ES-I3 (cell line): ENCODE measurements at regions not wholly inside any gene's neighbourhood (a gene's known extent, or its start where the extent isn't known, plus 50 kb on each side); places are given as distances from the start of the nearest gene placed in this dataset.

Experiments used
- H3K36me3 ChIP-seq: 2 replicates; pipeline ENCODE4 v1.6.1; 2013; ENCODE audit warnings: mild to moderate bottlenecking, low read length, control low read depth, moderate library complexity; ENCODE audit not compliant: insufficient read depth
- H3K4me1 ChIP-seq: 2 replicates; pipeline ENCODE4 v1.6.1; 2013; ENCODE audit warnings: mild to moderate bottlenecking, control low read depth, low read length; ENCODE audit not compliant: insufficient read depth
- H3K9ac ChIP-seq: 2 replicates; pipeline ENCODE4 v1.6.1; 2013; ENCODE audit warnings: low read depth, mild to moderate bottlenecking, low read length, moderate library complexity
- H3K9me3 ChIP-seq: 2 replicates; pipeline ENCODE4 v1.6.1; 2013; ENCODE audit warnings: mild to moderate bottlenecking, low read length, moderate library complexity; ENCODE audit not compliant: control insufficient read depth, insufficient read depth

DNA sequence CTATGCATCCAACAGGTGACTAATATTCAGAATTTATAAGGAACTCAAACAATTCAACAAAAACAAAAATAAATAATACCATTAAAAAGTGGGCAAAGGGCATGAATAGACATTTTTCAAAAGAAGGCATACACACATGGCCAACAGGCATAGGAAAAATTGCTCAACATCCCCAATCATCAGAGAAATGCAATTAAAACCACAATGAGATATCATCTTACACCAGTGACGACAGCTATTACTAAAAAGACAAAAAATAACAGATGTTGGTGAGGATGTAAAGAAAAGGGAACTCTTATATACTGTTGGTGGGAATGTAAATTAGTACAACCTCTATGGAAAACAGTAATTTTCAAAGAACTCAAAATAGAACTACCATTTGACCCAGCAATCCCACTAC lies 250.4 kb upstream of the N4BP1 start:
- no peak overlapping the region for H3K9ac ChIP-seq
- H3K4me1 ChIP-seq: no peaks in the 10 kb centered on the region
- H3K36me3 ChIP-seq: no peaks in the 10 kb centered on the region
- no peaks in the 10 kb centered on the region for H3K9me3 ChIP-seq

DNA sequence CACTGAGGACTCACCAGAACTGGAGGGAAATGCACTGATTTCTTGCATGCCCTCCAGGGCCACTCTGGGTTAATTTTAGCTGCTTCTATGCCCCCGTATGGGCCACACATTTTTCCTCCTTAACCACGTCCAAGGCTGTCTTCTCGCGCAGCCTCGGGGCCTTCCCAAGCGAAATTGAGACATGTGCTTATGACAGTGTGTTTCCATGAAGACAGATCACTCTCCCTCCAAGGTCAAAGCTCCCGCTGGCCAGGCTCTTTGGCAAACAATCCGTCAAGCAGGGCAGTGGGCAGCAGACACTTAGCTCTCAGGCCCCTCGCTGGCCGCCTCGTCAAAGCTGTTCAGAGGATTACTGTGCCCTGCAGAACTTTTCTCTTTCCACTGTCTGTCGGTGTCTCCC lies 243.0 kb upstream of the N4BP1 start:
- no peaks in the 10 kb centered on the region for H3K4me1 ChIP-seq
- H3K9me3 ChIP-seq: no peaks in the 10 kb centered on the region
- H3K9ac ChIP-seq: no peak overlapping the region
- H3K36me3 ChIP-seq: no peaks in the 10 kb centered on the region

GRCh38 chr16:48852458-48852857 lies 242.5 kb upstream of the N4BP1 start:
- H3K36me3 ChIP-seq: no peaks in the 10 kb centered on the region
- H3K4me1 ChIP-seq: no peaks in the 10 kb centered on the region
- no peaks in the 10 kb centered on the region for H3K9me3 ChIP-seq
- H3K9ac ChIP-seq: no peak overlapping the region

DNA sequence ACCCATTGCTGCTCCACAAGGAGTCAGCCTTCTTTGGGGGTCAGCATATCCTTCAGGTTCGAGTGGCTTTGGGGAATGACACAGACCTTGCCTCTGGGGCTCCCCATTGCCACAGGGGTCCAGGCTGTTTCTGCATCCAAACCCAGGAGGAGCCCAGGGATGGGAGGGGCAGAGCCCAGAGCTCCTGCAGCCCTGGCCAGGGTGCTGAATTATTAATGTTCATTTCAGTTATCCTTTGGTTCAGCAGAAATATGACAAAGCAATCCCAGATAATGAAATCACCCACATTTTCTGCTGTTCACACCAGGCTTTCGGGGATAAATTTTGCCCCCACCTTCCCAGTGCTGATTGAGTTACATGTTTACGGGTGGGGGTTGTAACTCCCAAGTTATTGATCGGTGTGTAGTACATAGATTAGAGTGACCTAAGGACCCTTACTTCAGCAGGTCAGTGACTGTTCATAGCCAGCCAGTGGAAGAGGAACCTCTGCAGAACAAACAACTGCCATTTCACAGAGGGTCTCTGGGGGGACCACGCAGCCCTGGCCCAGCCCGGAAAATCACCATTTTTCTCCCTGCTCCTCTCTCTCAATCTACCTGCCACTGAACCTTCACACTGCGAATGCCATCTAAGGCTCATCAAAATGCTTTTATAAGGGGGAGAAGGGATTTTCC lies 240.3 kb upstream of the N4BP1 start:
- H3K4me1 ChIP-seq: no peaks in the 10 kb centered on the region
- no peaks in the 10 kb centered on the region for H3K9me3 ChIP-seq
- H3K36me3 ChIP-seq: no peaks in the 10 kb centered on the region
- H3K9ac ChIP-seq: no peak overlapping the region

DNA sequence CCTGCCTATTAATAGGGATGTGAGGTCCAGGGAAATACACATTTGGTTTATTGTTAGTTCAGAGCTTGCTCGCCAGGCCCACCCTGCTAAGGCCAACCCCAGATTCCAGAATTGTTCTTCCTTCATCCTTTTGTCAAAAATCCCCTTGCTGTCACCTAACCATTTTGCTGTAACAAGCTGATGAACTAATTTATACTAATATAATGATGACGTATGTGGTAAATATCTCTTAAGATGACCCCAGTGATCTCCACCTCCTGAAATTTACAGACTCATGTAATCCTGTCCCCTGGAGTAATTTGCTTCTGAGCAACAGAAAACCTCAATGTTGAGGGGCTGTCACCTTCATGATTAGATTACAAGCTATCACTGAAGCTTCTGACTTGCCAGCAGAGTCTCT lies 236.3 kb upstream of the N4BP1 start:
- H3K9ac ChIP-seq: no peak overlapping the region

DNA sequence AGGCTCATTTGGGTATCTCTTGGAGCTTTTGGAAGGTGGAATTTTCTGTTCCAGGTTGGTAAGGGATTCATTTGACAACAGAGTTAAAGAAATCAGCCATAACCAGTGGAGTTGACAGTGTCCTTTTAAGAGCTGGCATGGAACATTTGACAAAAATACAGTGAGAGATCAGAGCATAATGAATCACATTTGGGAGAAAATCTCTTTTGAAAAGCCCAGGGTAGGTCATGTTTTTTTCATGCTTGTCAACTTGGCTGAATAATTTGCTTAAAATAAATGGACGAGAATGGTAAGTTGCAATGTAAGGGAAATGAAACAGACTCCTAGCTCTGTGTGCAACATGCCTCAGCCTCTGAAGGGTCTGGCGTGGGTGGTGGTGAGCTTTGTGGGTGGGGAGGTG lies 235.3 kb upstream of the N4BP1 start:
- Histone ChIP-seq H3K36me3 (no peaks in the 10 kb centered on the region), H3K4me1 (no peaks in the 10 kb centered on the region)

More for the DNA sequence above, 236.3 kb upstream of the N4BP1 start:
- no peaks in the 10 kb centered on the region for H3K9me3 ChIP-seq
- H3K36me3 ChIP-seq: no peaks in the 10 kb centered on the region
- H3K4me1 ChIP-seq: no peaks in the 10 kb centered on the region

DNA sequence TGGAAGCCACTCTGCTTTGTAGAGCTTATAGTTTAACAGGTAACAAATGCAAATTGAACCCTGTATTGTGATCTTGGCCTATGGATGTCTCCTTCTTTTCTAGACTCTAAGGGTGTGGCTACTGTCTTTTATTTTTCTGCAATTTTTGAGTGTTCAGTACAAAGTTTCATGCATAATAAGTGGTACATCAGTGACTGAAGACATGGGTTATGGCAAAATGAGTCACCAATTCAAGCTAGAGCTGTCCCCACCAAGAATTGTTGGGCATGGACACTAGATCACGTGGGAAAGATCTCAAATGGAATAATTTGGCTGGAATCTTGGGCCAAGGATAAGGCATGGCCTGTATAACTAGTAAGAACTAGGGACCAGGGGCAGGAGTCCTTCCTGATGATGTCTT lies 228.4 kb upstream of the N4BP1 start:
- H3K36me3 ChIP-seq: no peaks in the 10 kb centered on the region
- no peaks in the 10 kb centered on the region for H3K9me3 ChIP-seq
- no peak overlapping the region for H3K9ac ChIP-seq
- H3K4me1 ChIP-seq: no peaks in the 10 kb centered on the region

More for the DNA sequence above, 235.3 kb upstream of the N4BP1 start:
- no peaks in the 10 kb centered on the region for H3K9me3 ChIP-seq
- H3K9ac ChIP-seq: no peak overlapping the region

GRCh38 chr16:48836636-48837035 lies 226.7 kb upstream of the N4BP1 start:
- no peaks in the 10 kb centered on the region for H3K36me3 ChIP-seq
- H3K9me3 ChIP-seq: no peaks in the 10 kb centered on the region
- no peak overlapping the region for H3K9ac ChIP-seq
- no peaks in the 10 kb centered on the region; the same call in 1 of the 2 replicates for H3K4me1 ChIP-seq

- no peaks in the 10 kb centered on the region for H3K36me3 ChIP-seq
- no peak overlapping the region for H3K9ac ChIP-seq
- no peaks in the 10 kb centered on the region; the same call in 1 of the 2 replicates for H3K4me1 ChIP-seq
- H3K9me3 ChIP-seq: no peaks in the 10 kb centered on the region
These were observed 226.1 kb upstream of the N4BP1 start for GRCh38 chr16:48836067-48836466.

DNA sequence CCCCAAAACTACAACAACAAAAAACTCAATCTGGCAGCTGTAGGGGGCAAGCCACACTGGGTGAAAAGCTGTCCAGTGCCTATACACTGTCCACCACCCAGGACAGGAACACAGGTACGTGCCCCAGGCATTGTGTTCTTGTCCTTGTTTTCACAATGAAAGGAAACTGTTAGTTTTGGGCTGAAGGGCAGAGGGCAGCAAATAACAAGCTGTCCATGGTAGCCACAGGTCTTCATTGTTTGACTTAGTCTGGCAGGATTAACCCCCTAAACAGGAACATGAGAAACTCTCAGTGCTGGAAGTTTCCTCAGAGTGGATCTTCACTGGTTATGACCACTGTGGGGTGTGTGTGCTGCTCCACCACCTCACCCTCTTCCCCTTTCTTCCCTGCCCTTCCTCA lies 224.6 kb upstream of the N4BP1 start:
- Histone ChIP-seq H3K9ac (no peak overlapping the region), H3K36me3 (no peaks in the 10 kb centered on the region), H3K9me3 (no peaks in the 10 kb centered on the region), H3K4me1 (no peaks in the 10 kb centered on the region; the same call in 1 of the 2 replicates)

DNA sequence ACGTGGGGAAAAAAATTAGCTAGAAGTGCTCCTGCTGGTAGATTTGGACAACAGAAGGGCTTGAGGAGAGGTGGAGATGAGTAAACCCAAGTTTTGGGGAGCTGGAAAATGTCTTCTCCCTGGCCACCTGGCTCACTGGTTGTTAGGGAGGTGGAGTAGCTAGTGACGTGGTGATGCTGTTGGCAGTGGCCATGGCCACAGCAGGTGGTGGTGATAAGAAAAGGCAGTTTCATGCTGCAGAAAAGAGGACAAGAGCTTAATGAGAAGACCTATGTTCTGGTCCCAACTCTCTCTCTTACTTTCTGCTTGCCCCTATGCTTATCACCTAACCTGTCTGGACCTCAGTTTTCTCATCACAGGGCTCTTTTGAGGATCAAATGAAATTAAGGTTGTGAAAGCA lies 223.5 kb upstream of the N4BP1 start:
- Histone ChIP-seq H3K4me1 (no peaks in the 10 kb centered on the region; the same call in 1 of the 2 replicates), H3K9me3 (no peaks in the 10 kb centered on the region), H3K36me3 (no peaks in the 10 kb centered on the region), H3K9ac (no peak overlapping the region)

DNA sequence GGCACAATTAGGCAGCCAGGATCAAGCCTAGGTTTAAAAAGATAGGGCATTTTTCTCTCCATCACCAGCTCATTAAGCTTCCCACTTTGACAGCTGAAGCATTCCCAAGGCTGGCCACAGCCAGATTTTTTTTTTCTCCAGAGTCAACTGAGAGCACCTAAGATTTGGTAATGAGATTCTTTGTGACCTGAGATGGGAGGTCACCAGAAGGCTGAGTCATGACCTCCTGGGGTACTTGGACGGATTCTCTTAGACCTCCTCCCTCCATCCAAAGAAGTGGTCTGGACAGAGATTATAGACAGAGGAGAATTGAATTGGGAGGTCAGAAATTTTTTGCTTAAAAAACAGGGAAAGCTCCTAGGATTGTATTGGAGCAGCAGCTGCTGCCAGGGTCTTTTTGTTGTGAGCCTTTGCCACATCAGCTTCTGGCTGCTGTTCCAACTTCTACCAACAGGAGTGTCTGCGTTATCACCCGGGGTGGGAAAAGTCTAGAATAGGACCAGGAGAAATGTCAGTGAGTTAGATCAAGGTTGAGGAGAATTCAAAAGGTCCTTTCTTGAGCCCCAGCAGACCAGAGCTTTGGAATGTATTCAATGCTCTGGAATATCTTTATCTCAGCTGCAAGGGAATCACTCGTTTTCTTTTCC lies 221.2 kb upstream of the N4BP1 start:
- Histone ChIP-seq H3K4me1 (no peaks in the 10 kb centered on the region; the same call in 1 of the 2 replicates), H3K9ac (no peak overlapping the region)

GRCh38 chr16:48829336-48830310 lies 219.6 kb upstream of the N4BP1 start:
- H3K4me1 ChIP-seq: no peaks in the 10 kb centered on the region; the same call in 1 of the 2 replicates
- no peaks in the 10 kb centered on the region for H3K36me3 ChIP-seq
- no peak overlapping the region for H3K9ac ChIP-seq
- no peaks in the 10 kb centered on the region for H3K9me3 ChIP-seq

More for the DNA sequence above, 221.2 kb upstream of the N4BP1 start:
- Histone ChIP-seq H3K36me3 (no peaks in the 10 kb centered on the region), H3K9me3 (no peaks in the 10 kb centered on the region)

DNA sequence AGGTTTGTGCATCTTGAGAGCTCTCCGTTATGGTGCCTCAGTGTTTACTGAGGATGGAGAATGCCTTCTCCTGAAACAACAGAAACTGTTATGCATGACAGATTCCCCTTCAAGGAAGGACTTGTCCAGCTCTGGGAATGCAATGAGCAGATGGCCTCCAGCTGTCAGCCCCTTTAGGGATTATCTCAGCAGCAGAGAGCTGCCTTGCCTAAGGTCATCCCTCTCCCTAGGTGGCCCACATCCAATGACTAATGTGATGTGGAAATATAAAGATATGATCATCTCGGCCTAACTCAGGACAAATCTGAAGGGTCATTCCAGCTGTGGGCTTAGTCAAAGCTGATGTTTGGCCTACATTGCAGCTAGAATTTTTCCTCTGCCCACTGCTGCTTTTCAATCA lies 214.3 kb upstream of the N4BP1 start:
- Histone ChIP-seq H3K4me1 (no peaks in the 10 kb centered on the region), H3K36me3 (no peaks in the 10 kb centered on the region), H3K9me3 (no peaks in the 10 kb centered on the region), H3K9ac (no peak overlapping the region)
